ENCODE measurements at regions not wholly inside any gene's neighbourhood (a gene's known extent, or its start where the extent isn't known, plus 50 kb on each side); places are given as distances from the start of the nearest gene placed in this dataset.
"Not testable (repeated sequence)": the region's sequence is repeated elsewhere in the genome, so short reads cannot be mapped to it uniquely, and the experiment has no call there.

- no peak for DNase-seq (ENCODE audit: low spot score)
Observed at GRCh38 chr9:94033383-94033782, 50.9 kb upstream of the PTPDC1 start.

DNA sequence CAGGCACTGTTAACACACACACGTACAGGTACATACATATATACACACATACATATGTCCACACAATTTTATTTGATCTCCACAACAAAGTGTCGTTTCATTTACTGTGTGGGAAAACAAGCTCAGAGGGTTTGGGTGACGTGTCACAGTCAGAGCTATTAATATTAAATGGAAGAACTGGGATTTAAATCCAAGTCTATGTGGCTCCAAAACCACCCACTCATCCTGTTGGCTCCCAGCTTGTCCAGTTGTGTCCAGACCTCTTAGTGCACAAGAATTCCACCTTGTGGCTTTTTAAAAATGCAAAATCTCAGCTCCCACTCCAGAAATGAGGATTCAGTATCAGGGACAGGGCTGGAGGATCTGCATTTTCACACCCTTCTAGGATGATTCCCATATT lies 52.3 kb upstream of the PTPDC1 start:
- DNase-seq (ENCODE audit: low spot score): no peak

GRCh38 chr9:94031380-94031779 lies 52.9 kb upstream of the PTPDC1 start:
- DNase-seq (ENCODE audit: low spot score): no peak

DNA sequence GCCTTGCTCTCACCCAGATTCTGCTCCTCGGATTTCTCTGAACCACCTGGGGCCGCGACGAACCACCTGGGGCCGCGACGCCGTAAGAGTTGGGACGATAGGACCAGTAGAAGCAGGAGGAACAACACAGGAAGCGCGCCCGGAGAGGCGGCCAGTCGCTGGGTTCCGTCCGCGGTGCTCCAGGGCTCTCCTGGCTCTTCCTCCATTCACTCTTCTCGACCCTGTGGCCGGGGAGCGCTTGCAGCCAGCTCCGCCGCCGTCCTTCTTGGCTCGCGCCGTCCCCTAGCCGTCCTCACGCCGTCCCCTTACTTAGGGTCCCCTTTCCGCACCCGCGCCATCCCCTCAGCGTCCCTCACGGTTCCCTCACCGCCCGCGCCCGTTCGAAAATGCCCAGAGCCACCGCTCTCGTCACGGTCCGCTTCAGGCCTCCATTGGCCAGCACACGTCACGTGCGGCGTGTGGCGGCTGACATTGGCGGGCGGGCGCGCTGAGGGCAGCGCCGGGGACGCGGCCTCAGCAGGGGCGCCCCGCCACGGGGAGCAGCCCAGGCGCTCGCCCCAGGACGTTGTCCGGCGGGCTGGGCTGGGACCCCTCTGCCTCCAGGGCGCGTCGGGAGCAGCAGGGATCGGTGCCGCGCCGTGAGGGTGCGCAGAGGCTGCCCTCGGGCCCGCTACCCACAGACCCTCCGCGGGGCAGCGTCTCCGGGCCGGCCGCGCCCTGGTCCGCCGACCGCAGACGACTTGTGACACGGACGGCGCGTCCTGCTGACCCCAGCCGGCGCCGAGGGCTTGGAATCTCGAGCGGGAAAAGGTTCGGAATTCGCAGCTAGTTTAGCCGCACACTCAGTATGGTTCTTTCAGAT lies 53.7 kb upstream of the PTPDC1 start:
- DNase-seq (ENCODE audit: low spot score): peak; percentile 97

DNA sequence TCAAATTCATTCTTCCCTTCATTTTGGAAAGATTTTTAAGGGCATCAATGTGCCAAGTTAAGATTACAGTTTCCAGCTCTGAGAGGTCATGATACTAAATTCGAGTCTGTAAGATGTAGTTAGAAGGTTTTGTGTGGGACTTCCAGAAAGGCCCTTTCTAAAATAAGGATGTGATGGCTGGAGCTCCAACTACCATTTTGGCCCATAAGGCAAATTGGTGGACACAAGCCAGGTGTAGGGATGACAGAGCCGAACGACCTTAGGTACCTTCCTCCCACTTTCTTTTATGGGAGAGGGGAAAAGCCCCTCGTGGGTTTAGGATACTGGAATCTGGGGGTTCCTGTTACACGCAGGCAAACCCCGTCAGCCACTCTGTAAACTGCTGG lies 54.3 kb upstream of the PTPDC1 start:
- no peak for DNase-seq (ENCODE audit: low spot score)

GRCh38 chr9:94026816-94027215 lies 57.4 kb upstream of the PTPDC1 start:
- no peak for DNase-seq (ENCODE audit: low spot score)

DNA sequence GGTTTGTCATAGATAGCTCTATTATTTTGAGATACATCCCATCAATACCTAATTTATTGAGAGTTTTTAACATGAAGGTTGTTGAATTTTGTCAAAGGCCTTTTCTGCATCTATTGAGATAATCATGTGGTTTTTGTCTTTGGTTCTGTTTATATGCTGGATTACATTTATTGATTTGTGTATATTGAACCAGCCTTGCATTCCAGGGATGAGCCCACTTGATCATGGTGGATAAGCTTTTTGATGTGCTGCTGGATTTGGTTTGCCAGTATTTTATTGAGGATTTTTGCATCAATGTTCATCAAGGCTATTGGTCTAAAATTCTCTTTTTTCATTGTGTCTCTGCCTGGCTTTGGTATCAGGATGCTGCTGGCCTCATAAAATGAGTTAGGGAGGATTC lies 61.8 kb upstream of the PTPDC1 start:
- DNase-seq (ENCODE audit: low spot score): not testable (repeated sequence)

- DNase-seq (ENCODE audit: low spot score): not testable (repeated sequence)
Observed at GRCh38 chr9:94020836-94021235, 63.4 kb upstream of the PTPDC1 start.

DNA sequence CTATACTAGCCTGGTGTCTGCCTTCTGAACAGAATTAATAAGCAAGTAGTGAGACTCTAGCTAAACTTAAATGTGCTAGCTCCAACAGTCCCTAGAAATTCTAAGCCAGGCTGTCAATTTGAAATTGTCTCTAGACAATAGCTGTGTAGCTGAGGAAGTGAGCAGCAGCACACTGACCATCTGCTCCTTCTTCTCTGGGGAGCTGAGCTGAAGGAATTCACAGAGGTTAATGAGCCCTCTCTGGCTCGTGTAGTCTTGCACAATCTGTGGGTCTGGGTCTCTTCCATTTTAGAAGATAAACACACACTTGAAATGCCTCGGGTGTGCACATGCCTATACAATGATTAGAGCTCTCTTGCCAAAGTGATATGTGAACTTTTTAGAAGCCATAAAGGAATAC lies 63.5 kb upstream of the BARX1 start:
- DNase-seq (ENCODE audit: low spot score): no peak

GRCh38 chr9:94017939-94018531 lies 62.9 kb upstream of the BARX1 start:
- DNase-seq (ENCODE audit: low spot score): no peak

GRCh38 chr9:94016744-94017143 lies 61.6 kb upstream of the BARX1 start:
- DNase-seq (ENCODE audit: low spot score): no peak

DNA sequence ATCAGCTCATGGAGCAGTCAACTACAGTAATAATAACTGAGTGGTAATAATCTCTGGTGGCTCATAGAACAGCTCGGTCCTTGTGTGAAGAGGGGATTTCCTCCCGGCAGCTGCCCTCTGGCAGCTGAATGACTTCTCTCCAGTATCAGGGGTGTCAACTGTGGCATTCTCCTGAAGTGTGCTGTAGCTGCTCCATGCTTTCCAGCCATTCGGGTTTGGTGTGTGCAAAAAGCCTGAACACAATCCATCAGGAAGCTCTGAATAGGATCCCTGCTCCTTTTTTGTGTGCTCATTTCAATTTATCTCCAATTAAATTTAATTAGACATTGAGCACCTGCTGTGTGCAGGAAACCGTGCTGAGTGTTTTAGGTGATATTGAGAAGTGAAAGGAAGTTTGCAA lies 59.8 kb upstream of the BARX1 start:
- DNase-seq (ENCODE audit: low spot score): no peak

GRCh38 chr9:94014066-94014654 lies 59.0 kb upstream of the BARX1 start:
- peak; percentile 65 for DNase-seq (ENCODE audit: low spot score)

DNA sequence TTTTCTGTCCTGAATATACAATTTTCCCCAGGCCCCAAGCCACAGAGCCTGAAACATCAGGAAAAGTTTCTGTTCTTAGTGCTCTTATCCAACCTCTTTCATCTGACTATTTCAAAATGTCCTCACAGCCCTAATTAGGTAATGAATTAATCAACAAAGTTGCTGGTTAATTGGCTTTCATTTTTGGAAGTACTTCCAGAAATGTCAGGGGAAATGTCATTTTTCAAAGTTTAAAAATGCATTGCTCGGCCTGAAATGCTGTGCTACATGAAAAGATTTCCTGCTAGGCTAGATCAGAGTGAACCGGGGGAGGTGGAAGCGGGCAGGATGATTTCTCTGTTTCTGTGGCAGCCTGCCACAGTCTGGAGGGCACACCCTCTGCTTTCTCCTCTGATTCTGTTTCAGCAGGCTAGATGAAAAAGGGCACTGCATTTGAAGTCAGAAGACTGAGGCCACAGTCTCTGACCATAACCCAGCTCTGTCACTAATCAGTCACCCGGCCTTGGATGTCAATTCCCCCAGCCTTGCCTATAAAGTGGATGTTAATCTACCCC lies 55.9 kb upstream of the BARX1 start:
- DNase-seq (ENCODE audit: low spot score): peak; percentile 55

- no peak for DNase-seq (ENCODE audit: low spot score)
Observed at GRCh38 chr9:94005272-94005901, 50.2 kb upstream of the BARX1 start.

All from GM03348 (cell line).